Stimulated activated naive B cell treated with anti-CD40 and anti-IgM and Interleukin-4, amounts not matched to agents 10 μg/mL and 1 μg/mL and 100 μg/mL, for 72 hours (primary cell): ENCODE measurements at regions not wholly inside any gene's neighbourhood (a gene's known extent, or its start where the extent isn't known, plus 50 kb on each side); places are given as distances from the start of the nearest gene placed in this dataset.
A peak's percentile ranks its signal among the peaks of the same experiment; 100 is the strongest.
"Not testable (repeated sequence)": the region's sequence is repeated elsewhere in the genome, so short reads cannot be mapped to it uniquely, and the experiment has no call there.

Source experiments
- ATAC-seq, 2 donors: fragments of 150-1000 bp; cut with Tn5 transposase; replicated peaks; 2 replicates each; pipeline ENCODE4 v1.10.0; 2021; ENCODE audit warnings: moderate library complexity in 1 of 2
- DNase-seq: peaks from one replicate; pipeline ENCODE4 v3.0.0; 2021
- H3K27ac Mint-ChIP-seq: one replicate; pipeline ENCODE4 v1.8.0; 2022; ENCODE audit warnings: mild to moderate bottlenecking, mixed read lengths
- H3K27me3 Mint-ChIP-seq, 2 donors: one replicate each; pipeline ENCODE4 v1.8.0; 2022; ENCODE audit warnings: mixed read lengths in 2 of 2
- H3K36me3 Mint-ChIP-seq, 2 donors: one replicate each; pipeline ENCODE4 v1.8.0; 2022; ENCODE audit warnings: mixed read lengths in 2 of 2, mild to moderate bottlenecking in 1 of 2
- H3K4me1 Mint-ChIP-seq, 2 donors: one replicate each; pipeline ENCODE4 v1.8.0; 2022; ENCODE audit warnings: mixed read lengths in 2 of 2, mild to moderate bottlenecking in 1 of 2
- H3K4me3 Mint-ChIP-seq, 2 donors: one replicate each; pipeline ENCODE4 v1.8.0; 2022; ENCODE audit warnings: mild to moderate bottlenecking in 2 of 2, mixed read lengths in 2 of 2, moderate library complexity in 1 of 2
- H3K9me3 Mint-ChIP-seq, 2 donors: one replicate each; pipeline ENCODE4 v1.8.0; 2022; ENCODE audit warnings: mixed read lengths in 2 of 2, mild to moderate bottlenecking in 1 of 2

GRCh38 chr5:118439831-118440230 lies 548.5 kb downstream of the DTWD2 start:
- Mint-ChIP-seq H3K27me3 (no peaks in the 10 kb centered on the region), H3K4me3 (no peak overlapping the region)

DNA sequence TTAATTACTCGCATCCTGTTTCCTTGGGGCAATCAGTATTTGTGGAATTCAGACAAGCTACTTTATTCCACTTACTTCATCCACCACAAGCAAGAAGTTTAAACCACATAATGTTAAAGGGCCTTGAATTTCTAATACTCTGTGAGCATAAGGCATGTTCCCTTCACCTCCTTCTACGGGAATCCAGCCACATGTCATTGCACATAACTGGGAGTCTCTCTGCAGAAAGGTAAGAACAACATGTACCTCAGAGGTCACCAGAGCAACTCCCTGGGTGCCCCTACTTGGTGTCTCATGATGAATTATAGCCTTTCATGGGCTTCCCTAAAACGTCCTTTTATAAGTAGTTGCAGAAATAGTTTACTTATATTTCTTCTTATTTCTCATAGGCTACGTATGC lies 553.2 kb downstream of the DTWD2 start:
- Mint-ChIP-seq H3K36me3 (no peaks in the 10 kb centered on the region), H3K27ac (no peak overlapping the region), H3K9me3 (no peaks in the 10 kb centered on the region), H3K4me1 (no peaks in the 10 kb centered on the region), H3K27me3 (no peaks in the 10 kb centered on the region), H3K4me3 (no peak overlapping the region)
- ATAC-seq (no peak), DNase-seq (no peak)

More at GRCh38 chr5:118439831-118440230, 548.5 kb downstream of the DTWD2 start:
- no peak overlapping the region for H3K27ac Mint-ChIP-seq
- no peak for ATAC-seq
- no peaks in the 10 kb centered on the region for H3K4me1 Mint-ChIP-seq
- H3K9me3 Mint-ChIP-seq, result no peaks in the 10 kb centered on the region
- H3K36me3 Mint-ChIP-seq, result no peaks in the 10 kb centered on the region
- no peak for DNase-seq

DNA sequence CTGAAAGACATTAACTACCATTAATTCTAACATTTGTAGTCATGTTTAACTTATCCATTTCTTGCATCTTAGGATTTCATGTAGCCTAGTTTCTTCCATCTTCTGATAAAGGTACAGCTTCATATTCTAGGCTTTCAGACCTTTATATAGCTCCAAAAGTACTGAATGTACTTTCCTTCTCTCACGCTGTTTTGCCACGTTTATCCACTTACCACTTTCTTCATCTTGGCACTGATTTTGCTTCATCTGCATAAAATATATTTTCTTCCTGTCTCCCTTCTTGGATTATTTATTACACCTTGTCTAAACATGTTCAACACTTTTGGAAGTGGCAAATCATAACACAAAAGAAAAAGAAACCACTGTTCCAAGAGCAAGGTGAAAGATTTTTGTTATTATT lies 553.8 kb downstream of the DTWD2 start:
- Mint-ChIP-seq H3K9me3 (no peaks in the 10 kb centered on the region), H3K4me3 (no peak overlapping the region), H3K36me3 (no peaks in the 10 kb centered on the region), H3K27ac (no peak overlapping the region), H3K4me1 (no peaks in the 10 kb centered on the region), H3K27me3 (no peaks in the 10 kb centered on the region)
- ATAC-seq (no peak), DNase-seq (no peak)

GRCh38 chr5:118430076-118430475 lies 558.3 kb downstream of the DTWD2 start:
- ATAC-seq (no peak), DNase-seq (no peak)
- H3K4me3 Mint-ChIP-seq, result no peak overlapping the region
- H3K27ac Mint-ChIP-seq, result no peak overlapping the region
- no peaks in the 10 kb centered on the region for H3K36me3 Mint-ChIP-seq
- H3K9me3 Mint-ChIP-seq, result peaks cover 4% of the 10 kb centered on the region in 2 donors
- H3K27me3 Mint-ChIP-seq, result no peaks in the 10 kb centered on the region
- H3K4me1 Mint-ChIP-seq, result no peaks in the 10 kb centered on the region

GRCh38 chr5:118407958-118408357 lies 580.4 kb downstream of the DTWD2 start:
- Mint-ChIP-seq H3K36me3 (no peaks in the 10 kb centered on the region), H3K9me3 (peaks cover 0 to 6% of the 10 kb centered on the region in 2 donors), H3K27ac (no peak overlapping the region), H3K4me1 (no peaks in the 10 kb centered on the region), H3K27me3 (no peaks in the 10 kb centered on the region), H3K4me3 (no peak overlapping the region)
- no peak for DNase-seq
- ATAC-seq, result no peak

DNA sequence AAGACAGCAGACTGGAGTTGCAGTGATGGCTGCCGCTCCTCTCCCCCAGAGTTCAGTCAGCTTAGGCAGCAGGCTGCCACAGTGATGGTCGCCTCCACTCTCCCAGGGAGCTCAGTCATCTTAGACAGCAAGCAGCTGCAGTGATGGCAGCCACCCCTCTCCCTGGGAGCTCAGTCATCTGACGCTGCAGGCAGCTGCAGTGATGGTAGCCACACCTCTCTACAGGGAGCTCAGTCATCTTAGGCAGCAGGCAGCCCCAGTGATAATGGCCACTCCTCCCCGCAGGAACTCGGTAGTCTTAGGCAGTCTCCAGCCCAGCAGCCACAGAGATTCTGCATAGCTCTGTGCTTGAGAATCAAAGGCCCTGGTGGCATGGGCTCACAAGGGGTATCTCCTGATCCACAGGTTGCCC lies 582.7 kb downstream of the DTWD2 start:
- Mint-ChIP-seq H3K27ac (no peak overlapping the region), H3K27me3 (no peaks in the 10 kb centered on the region), H3K4me3 (no peak overlapping the region), H3K36me3 (no peaks in the 10 kb centered on the region), H3K4me1 (no peaks in the 10 kb centered on the region), H3K9me3 (peaks cover 4 to 6% of the 10 kb centered on the region in 2 donors)
- DNase-seq, result no peak
- ATAC-seq, result peak in 1 of 2 donors; percentile 29

DNA sequence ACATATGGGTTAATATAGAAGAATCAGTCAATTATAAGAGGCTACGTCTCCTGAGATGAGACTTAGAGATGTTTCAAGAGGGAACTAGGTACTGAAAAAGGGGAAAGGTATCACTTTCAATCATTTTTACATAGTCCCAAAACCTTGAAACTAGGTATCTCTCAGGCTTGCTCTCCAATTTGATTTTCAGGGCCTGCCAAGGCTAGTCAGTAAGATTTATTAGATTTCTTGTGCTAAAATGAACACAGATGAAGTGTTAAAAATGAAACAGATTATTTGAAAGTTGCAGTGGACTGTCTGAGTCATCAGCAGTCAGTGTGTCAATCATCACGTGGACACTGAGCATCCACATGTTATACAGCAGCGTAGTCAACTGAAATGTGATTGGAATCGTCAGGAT lies 591.1 kb downstream of the DTWD2 start:
- no peak for DNase-seq
- no peak for ATAC-seq
- no peaks in the 10 kb centered on the region for H3K27me3 Mint-ChIP-seq
- H3K36me3 Mint-ChIP-seq, result no peaks in the 10 kb centered on the region
- H3K27ac Mint-ChIP-seq, result no peak overlapping the region
- no peak overlapping the region for H3K4me3 Mint-ChIP-seq
- H3K9me3 Mint-ChIP-seq, result peaks cover 1 to 4% of the 10 kb centered on the region in 2 donors
- no peaks in the 10 kb centered on the region for H3K4me1 Mint-ChIP-seq

GRCh38 chr5:118392491-118392890 lies 595.9 kb downstream of the DTWD2 start:
- no peak for DNase-seq
- H3K4me3 Mint-ChIP-seq, result no peak overlapping the region
- no peaks in the 10 kb centered on the region for H3K36me3 Mint-ChIP-seq
- H3K9me3 Mint-ChIP-seq, result peaks cover 0 to 1% of the 10 kb centered on the region in 2 donors
- no peak for ATAC-seq
- H3K27me3 Mint-ChIP-seq, result no peaks in the 10 kb centered on the region
- no peaks in the 10 kb centered on the region for H3K4me1 Mint-ChIP-seq
- H3K27ac Mint-ChIP-seq, result no peak overlapping the region

- not testable (repeated sequence) for H3K27ac Mint-ChIP-seq
These were observed 605.4 kb downstream of the DTWD2 start for GRCh38 chr5:118382931-118383330.

DNA sequence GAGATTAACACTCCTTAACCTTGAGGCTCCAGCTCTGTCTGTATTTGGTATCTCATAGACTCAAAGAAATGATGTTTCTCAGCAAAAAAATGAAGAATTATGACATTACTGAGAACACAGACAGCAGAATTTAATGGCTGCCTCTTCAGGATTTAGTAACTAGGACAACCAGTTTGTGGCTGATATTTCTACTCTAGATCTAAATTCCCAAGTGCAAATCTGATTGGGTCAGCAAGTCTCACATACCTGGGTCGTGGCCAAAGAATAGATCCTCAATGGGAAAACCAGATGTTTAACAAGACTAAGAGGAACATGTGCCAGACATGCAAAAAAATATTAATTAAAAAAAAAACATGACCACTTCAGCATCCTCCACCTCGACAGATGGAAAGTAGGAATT lies 608.9 kb downstream of the DTWD2 start:
- ATAC-seq (no peak), DNase-seq (no peak)
- Mint-ChIP-seq H3K27ac (no peak overlapping the region), H3K4me1 (no peaks in the 10 kb centered on the region), H3K36me3 (no peaks in the 10 kb centered on the region), H3K4me3 (no peak overlapping the region), H3K27me3 (no peaks in the 10 kb centered on the region), H3K9me3 (peaks cover 2 to 4% of the 10 kb centered on the region in 2 donors)

More at GRCh38 chr5:118382931-118383330, 605.4 kb downstream of the DTWD2 start:
- not testable (repeated sequence) for H3K4me3 Mint-ChIP-seq, H3K36me3 Mint-ChIP-seq, DNase-seq, H3K9me3 Mint-ChIP-seq, H3K27me3 Mint-ChIP-seq, ATAC-seq, H3K4me1 Mint-ChIP-seq

DNA sequence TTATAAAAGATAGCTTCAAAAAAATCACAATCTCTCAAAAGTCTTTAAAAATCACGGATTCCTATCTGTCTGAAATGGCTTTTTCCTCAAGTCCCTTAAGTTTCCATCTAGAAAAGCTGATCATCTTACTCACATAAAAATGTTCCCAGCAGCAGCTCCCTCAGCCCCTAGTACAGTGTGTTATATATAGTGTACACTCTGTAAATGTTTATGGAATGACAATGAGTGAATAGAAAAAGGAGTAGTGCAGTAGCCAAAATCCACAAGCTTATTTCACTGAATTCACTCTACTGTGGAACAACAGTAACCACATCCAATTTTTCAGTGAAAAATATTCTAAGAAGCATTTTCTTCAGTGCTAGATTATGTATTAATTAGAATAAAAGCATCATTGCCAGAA lies 609.4 kb downstream of the DTWD2 start:
- DNase-seq, result no peak
- Mint-ChIP-seq H3K27ac (no peak overlapping the region), H3K36me3 (no peaks in the 10 kb centered on the region), H3K4me3 (no peak overlapping the region), H3K9me3 (peaks cover 0 to under 1% of the 10 kb centered on the region in 2 donors), H3K4me1 (no peaks in the 10 kb centered on the region), H3K27me3 (no peaks in the 10 kb centered on the region)
- no peak for ATAC-seq

- Mint-ChIP-seq H3K4me3 (no peak overlapping the region), H3K9me3 (no peaks in the 10 kb centered on the region), H3K27ac (no peak overlapping the region), H3K27me3 (no peaks in the 10 kb centered on the region), H3K4me1 (no peaks in the 10 kb centered on the region), H3K36me3 (no peaks in the 10 kb centered on the region)
- DNase-seq, result no peak
- no peak for ATAC-seq
These were observed 610.9 kb downstream of the DTWD2 start for GRCh38 chr5:118377420-118377819.

DNA sequence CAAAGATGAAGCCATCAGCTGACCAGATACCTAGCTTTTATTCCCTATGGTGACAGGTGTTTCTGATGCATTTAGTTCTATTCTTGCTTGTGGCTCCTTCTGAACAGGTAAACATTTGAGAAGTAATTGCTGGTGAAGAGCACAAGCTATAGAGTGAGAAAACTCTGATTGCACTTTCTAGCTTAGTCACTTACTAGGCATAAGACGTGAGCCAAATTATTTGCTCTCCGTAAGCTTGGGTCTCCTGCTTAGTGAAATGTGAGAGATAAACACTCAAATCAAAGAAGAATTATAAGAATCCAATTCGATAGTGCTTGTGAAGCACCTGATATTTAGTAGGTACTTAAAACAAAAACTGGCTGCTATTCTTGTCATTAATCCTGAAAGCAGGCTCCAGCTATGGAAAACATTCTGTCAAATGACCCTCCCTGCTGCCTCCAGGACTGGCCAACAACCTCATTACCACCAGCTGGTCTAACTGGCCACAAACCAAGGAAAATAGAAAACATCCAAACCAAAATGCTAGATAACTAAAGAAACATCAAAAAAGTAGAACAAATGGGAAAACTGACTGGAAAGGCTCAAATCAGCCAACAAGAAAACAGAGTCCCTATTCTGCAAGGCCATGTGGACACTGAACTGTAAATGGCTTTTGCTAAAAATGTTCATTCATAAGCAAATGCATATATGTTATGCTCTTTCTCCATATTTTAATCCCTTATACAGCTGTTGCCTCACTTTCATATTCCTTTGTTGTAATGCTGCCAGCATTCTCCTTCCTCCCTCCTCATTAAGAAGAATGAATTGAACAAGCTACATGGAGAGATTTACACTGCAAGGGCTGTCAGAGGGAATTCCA lies 616.1 kb downstream of the DTWD2 start:
- Mint-ChIP-seq H3K36me3 (no peaks in the 10 kb centered on the region), H3K4me3 (no peak overlapping the region), H3K4me1 (no peaks in the 10 kb centered on the region), H3K27ac (no peak overlapping the region), H3K27me3 (no peaks in the 10 kb centered on the region), H3K9me3 (no peaks in the 10 kb centered on the region)
- no peak for DNase-seq
- ATAC-seq, result no peak

- ATAC-seq (no peak), DNase-seq (no peak)
- Mint-ChIP-seq H3K9me3 (peaks cover 0 to 2% of the 10 kb centered on the region in 2 donors), H3K4me3 (no peak overlapping the region), H3K27ac (no peak overlapping the region), H3K27me3 (no peaks in the 10 kb centered on the region), H3K36me3 (no peaks in the 10 kb centered on the region), H3K4me1 (no peaks in the 10 kb centered on the region)
These were observed 621.9 kb downstream of the DTWD2 start for GRCh38 chr5:118366429-118366828.

DNA sequence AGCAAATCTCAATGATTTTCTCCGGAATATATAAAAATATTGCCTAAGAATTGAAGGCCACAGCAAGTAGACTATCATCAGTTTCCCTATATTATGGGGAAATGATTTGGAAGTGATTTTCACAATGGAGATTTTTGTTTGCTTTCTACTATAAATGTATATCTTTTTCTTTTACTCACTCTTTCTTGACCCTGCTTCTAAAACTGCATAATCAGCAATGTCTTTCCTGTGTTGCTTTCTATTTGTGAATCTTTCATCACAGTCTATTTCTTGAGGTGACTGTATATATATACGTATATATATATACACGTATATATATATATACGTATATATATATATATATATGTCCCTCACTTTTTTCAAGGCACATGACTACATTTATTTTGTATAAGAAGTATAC lies 622.6 kb downstream of the DTWD2 start:
- DNase-seq, result no peak
- Mint-ChIP-seq H3K4me1 (no peaks in the 10 kb centered on the region), H3K36me3 (no peaks in the 10 kb centered on the region), H3K27ac (no peak overlapping the region), H3K4me3 (no peak overlapping the region), H3K9me3 (peaks cover 0 to 2% of the 10 kb centered on the region in 2 donors), H3K27me3 (no peaks in the 10 kb centered on the region)
- ATAC-seq, result no peak
